H1 (cell line): ENCODE measurements at regions not wholly inside any gene's neighbourhood (a gene's known extent, or its start where the extent isn't known, plus 50 kb on each side); places are given as distances from the start of the nearest gene placed in this dataset.

Source experiments
- CTCF ChIA-PET: fragments of 300-600 bp; sonication (Branson Sonifier 250); formaldehyde crosslinking; loops from one replicate; lab custom pipeline; 2021; ENCODE audit not compliant: partially characterized antibody; lab: Charles Lee
- POLR2A ChIA-PET: fragments of 300-600 bp; sonication (Branson Sonifier 250); formaldehyde crosslinking; loops from one replicate; lab custom pipeline; 2021; ENCODE audit warnings: inconsistent platforms; ENCODE audit not compliant: partially characterized antibody; lab: Charles Lee
- DNase-seq, 2 experiments: peaks; one replicate each; pipeline versions ENCODE4 v3.0.0 to v3.0.0-alpha.2; 2010 to 2022; ENCODE audit warnings: low spot score in 2 of 2, low read depth in 1 of 2, mixed read lengths in 1 of 2
- FAIRE-seq: peaks from 2 replicates; lab custom pipeline; 2011; peaks lifted over from hg19 to GRCh38; lab: Jason Lieb, UNC
- H2AFZ ChIP-seq: 2 replicates; pipeline ENCODE4 v1.8.1; 2012; ENCODE audit warnings: low read length, inconsistent platforms
- H2AK5ac ChIP-seq: 2 replicates; pipeline ENCODE4 v1.6.1; 2013; ENCODE audit warnings: low read depth, low read length
- H2BK120ac ChIP-seq: replicated peaks from 2 replicates; pipeline ENCODE3; 2013; ENCODE audit warnings: low read depth, low read length, inconsistent platforms
- H2BK12ac ChIP-seq: 2 replicates; pipeline ENCODE4 v1.6.1; 2013; ENCODE audit warnings: low read depth, low read length
- H2BK15ac ChIP-seq: 2 replicates; pipeline ENCODE4 v1.6.1; 2013; ENCODE audit warnings: low read length
- H2BK20ac ChIP-seq: 2 replicates; pipeline ENCODE4 v1.6.1; 2013; ENCODE audit warnings: low read length
- H2BK5ac ChIP-seq: 2 replicates; pipeline ENCODE4 v1.6.1; 2013; ENCODE audit warnings: low read depth, low read length
- H3K14ac ChIP-seq: 2 replicates; pipeline ENCODE4 v1.6.1; 2013; ENCODE audit warnings: inconsistent platforms; ENCODE audit not compliant: insufficient read length
- H3K18ac ChIP-seq: 2 replicates; pipeline ENCODE4 v1.6.1; 2013; ENCODE audit warnings: low read length; ENCODE audit errors: extremely low read depth
- H3K23ac ChIP-seq: 2 replicates; pipeline ENCODE4 v1.6.1; 2013; ENCODE audit warnings: inconsistent platforms; ENCODE audit not compliant: insufficient read length
- H3K23me2 ChIP-seq: 2 replicates; pipeline ENCODE4 v1.6.1; 2013; ENCODE audit warnings: low read depth, low read length
- H3K27ac ChIP-seq: 2 replicates; pipeline ENCODE4 v1.6.1; 2011; ENCODE audit warnings: low read depth, low read length, inconsistent platforms
- H3K27me3 ChIP-seq, 4 experiments: replicated peaks in 1 of 4; 1 replicate in 1 of 4; 2 replicates in 3 of 4; pipeline versions ENCODE4 v1.6.1 to v1.8.1; 2011 to 2013; ENCODE audit warnings: low read length in 3 of 4, mild to moderate bottlenecking in 3 of 4, inconsistent platforms in 2 of 4, mixed read lengths in 2 of 4, moderate library complexity in 1 of 4; ENCODE audit not compliant: control insufficient read depth in 3 of 4, insufficient read depth in 3 of 4; ENCODE audit errors: extremely low read depth in 1 of 4
- H3K36me3 ChIP-seq, 4 experiments: 2 replicates each; pipeline versions ENCODE4 v1.6.1 to v1.8.1; 2011 to 2013; ENCODE audit warnings: mild to moderate bottlenecking in 4 of 4, low read length in 3 of 4, moderate library complexity in 2 of 4, control low read depth in 1 of 4, inconsistent platforms in 1 of 4; ENCODE audit not compliant: insufficient read depth in 4 of 4, control insufficient read depth in 2 of 4
- H3K4ac ChIP-seq: replicated peaks from 2 replicates; pipeline ENCODE3; 2013; ENCODE audit warnings: low read length, low read depth, mixed read lengths, inconsistent platforms; ENCODE audit not compliant: insufficient read length
- H3K4me1 ChIP-seq, 4 experiments: replicated peaks in 1 of 4; 1 replicate in 1 of 4; 2 replicates in 3 of 4; pipeline versions ENCODE4 v1.6.1 to v1.8.1; 2011 to 2013; ENCODE audit warnings: low read length in 3 of 4, inconsistent platforms in 2 of 4, mixed read lengths in 1 of 4; ENCODE audit not compliant: insufficient read depth in 4 of 4, control insufficient read depth in 3 of 4
- H3K4me2 ChIP-seq, 2 experiments: 2 replicates each; pipeline versions ENCODE4 v1.6.1 to v1.8.1; 2011 to 2013; ENCODE audit warnings: low read depth in 2 of 2, low read length in 2 of 2, control low read depth in 1 of 2, inconsistent platforms in 1 of 2, mild to moderate bottlenecking in 1 of 2; ENCODE audit not compliant: insufficient read depth in 1 of 2
- H3K4me3 ChIP-seq, 4 experiments: fragments of 200-600, 300-600 bp in 1 of 4; sonication (generic), shearing (Covaris generic), sonication (Bioruptor Twin) in 1 of 4; 2 replicates each; pipeline versions ENCODE4 v1.5.1 to v1.8.1; 2011 to 2016; ENCODE audit warnings: low read length in 4 of 4, low read depth in 3 of 4, control low read depth in 2 of 4, inconsistent platforms in 2 of 4, mild to moderate bottlenecking in 2 of 4, mixed read lengths in 1 of 4, moderate library complexity in 1 of 4; ENCODE audit not compliant: insufficient read depth in 2 of 4; ENCODE audit errors: extremely low read depth in 1 of 4
- H3K56ac ChIP-seq: replicated peaks from 2 replicates; pipeline ENCODE3; 2013; ENCODE audit warnings: low read depth, mild to moderate bottlenecking, mixed read lengths, low read length, inconsistent platforms; ENCODE audit not compliant: insufficient read length
- H3K79me1 ChIP-seq: 2 replicates; pipeline ENCODE4 v1.6.1; 2013; ENCODE audit warnings: low read depth, low read length, control low read depth
- H3K79me2 ChIP-seq, 2 experiments: 2 replicates each; pipeline versions ENCODE4 v1.6.1 to v1.8.1; 2012 to 2013; ENCODE audit warnings: low read length in 2 of 2, mild to moderate bottlenecking in 2 of 2, inconsistent platforms in 1 of 2; ENCODE audit not compliant: insufficient read depth in 2 of 2, control insufficient read depth in 1 of 2
- H3K9ac ChIP-seq, 4 experiments: replicated peaks in 1 of 4; 1 replicate in 1 of 4; 2 replicates in 3 of 4; pipeline versions ENCODE4 v1.6.1 to v1.8.1; 2011 to 2013; ENCODE audit warnings: low read depth in 3 of 4, low read length in 3 of 4, control low read depth in 2 of 4, mild to moderate bottlenecking in 2 of 4, moderate library complexity in 2 of 4, inconsistent platforms in 1 of 4; ENCODE audit errors: extremely low read depth in 1 of 4
- H3K9me3 ChIP-seq, 2 experiments: 2 replicates each; pipeline versions ENCODE4 v1.6.1 to v1.8.1; 2012 to 2013; ENCODE audit warnings: mild to moderate bottlenecking in 2 of 2, moderate library complexity in 2 of 2, control low read depth in 1 of 2, inconsistent platforms in 1 of 2, low read depth in 1 of 2, low read length in 1 of 2, mixed read lengths in 1 of 2; ENCODE audit not compliant: insufficient read depth in 2 of 2
- H4K20me1 ChIP-seq, 2 experiments: replicated peaks in 1 of 2; 2 replicates each; pipeline versions ENCODE3 to v1.8.1; 2011 to 2013; ENCODE audit warnings: inconsistent platforms in 2 of 2, low read length in 2 of 2, mild to moderate bottlenecking in 1 of 2; ENCODE audit not compliant: insufficient read depth in 2 of 2, control insufficient read depth in 1 of 2
- H4K5ac ChIP-seq: 2 replicates; pipeline ENCODE4 v1.6.1; 2013; ENCODE audit warnings: low read length, low read depth, mixed read lengths, inconsistent platforms; ENCODE audit not compliant: insufficient read length
- H4K8ac ChIP-seq: 2 replicates; pipeline ENCODE4 v1.8.0; 2013; ENCODE audit warnings: mild to moderate bottlenecking, moderate library complexity, low read length, inconsistent platforms; ENCODE audit not compliant: insufficient read depth; ENCODE audit errors: extremely low read depth
- H4K91ac ChIP-seq: replicated peaks from 2 replicates; pipeline ENCODE3; 2013; ENCODE audit warnings: low read length, mixed read lengths, inconsistent platforms; ENCODE audit not compliant: insufficient read length
- CBX8 ChIP-seq: fragments of 300-800, 300-1000 bp; sonication (generic); IDR thresholded peaks from 2 replicates; pipeline ENCODE4 v1.7.1; 2016; ENCODE audit warnings: low read depth, low read length, borderline replicate concordance
- CHD2 ChIP-seq: IDR thresholded peaks from 2 replicates; pipeline ENCODE4 v1.6.1; 2012; ENCODE audit warnings: low read length, improper control_type of control experiment
- CTBP2 ChIP-seq: IDR thresholded peaks from 2 replicates; pipeline ENCODE4 v1.7.0; 2011; ENCODE audit warnings: borderline replicate concordance, mild to moderate bottlenecking, moderate library complexity, mixed read lengths, low read length; ENCODE audit not compliant: insufficient read depth, insufficient read length
- JUND ChIP-seq: IDR thresholded peaks from 2 replicates; pipeline ENCODE4 v1.6.1; 2011; ENCODE audit warnings: mild to moderate bottlenecking, improper control_type of control experiment, low read length
- KDM4A ChIP-seq: IDR thresholded peaks from one replicate; pipeline ENCODE4 v1.7.1; 2012; ENCODE audit warnings: low read depth, mild to moderate bottlenecking, moderate library complexity, low read length, inconsistent platforms; ENCODE audit not compliant: severe bottlenecking
- NRF1 ChIP-seq: IDR thresholded peaks from 2 replicates; pipeline ENCODE4 v1.6.1; 2011; ENCODE audit warnings: mild to moderate bottlenecking, low read depth, low read length, improper control_type of control experiment
- RFX5 ChIP-seq: IDR thresholded peaks from 2 replicates; pipeline ENCODE4 v1.6.1; 2011; ENCODE audit warnings: low read depth, low read length, improper control_type of control experiment, borderline replicate concordance
- RNF2 ChIP-seq: fragments of 200-900, 300-1000 bp; sonication (generic); IDR thresholded peaks from 2 replicates; pipeline ENCODE4 v1.7.1; 2016; ENCODE audit warnings: borderline replicate concordance, low read depth, mild to moderate bottlenecking, antibody characterized with exemption, low read length; ENCODE audit not compliant: poor library complexity, severe bottlenecking; ENCODE audit errors: missing control alignments
- TAF1 ChIP-seq: IDR thresholded peaks from 2 replicates; pipeline ENCODE4 v1.6.1; 2011; ENCODE audit warnings: mild to moderate bottlenecking, low read depth, low read length
- WGBS, 2 experiments: shearing (Covaris generic) in 1 of 2; methylation state at CpG; one replicate each; pipeline versions ENCODE4 v1.1.6 to v1.1.7; 2013 to 2015; ENCODE audit warnings: low lambda C conversion rate in 2 of 2, mixed read lengths in 2 of 2, inconsistent platforms in 1 of 2, low coverage in 1 of 2, missing lambda C conversion rate in 1 of 2; ENCODE audit not compliant: insufficient replicate concordance in 2 of 2, insufficient coverage in 1 of 2, insufficient read length in 1 of 2; ENCODE audit errors: extremely low coverage in 1 of 2, missing lambda C conversion rate in 1 of 2; 5-methylcytosine and 5-hydroxymethylcytosine counted together

- 39% methylated on average over 2 of the region's 2 CpGs; no CpG with 5 or more reads in 1 of the 2 experiments for WGBS, 2 experiments
- POLR2A ChIA-PET: no interaction called here
- peak overlapping the region; percentile 80 for H4K5ac ChIP-seq
Measured at GRCh38 chr4:136908122-136908521, 624.2 kb downstream of the PCDH18 start.

More at GRCh38 chr4:136908122-136908521, 624.2 kb downstream of the PCDH18 start:
- no peak overlapping the region for H2AFZ ChIP-seq
- no peak overlapping the region for H3K9ac ChIP-seq
- H2BK120ac ChIP-seq: no peak overlapping the region
- H2AK5ac ChIP-seq: no peak overlapping the region
- H3K56ac ChIP-seq: no peak overlapping the region
- H3K4me2 ChIP-seq: peak overlapping the region in 1 of 2 experiments; percentile 10; a peak in 2 of 4 replicates
- no peak for DNase-seq
- no peak overlapping the region for H3K4ac ChIP-seq
- no peak overlapping the region for H2BK20ac ChIP-seq
- no peak overlapping the region for H3K14ac ChIP-seq
- peaks cover 0 to 6% (median 0%) of the 10 kb centered on the region in 4 experiments; a peak in 1 of 7 replicates for H3K4me1 ChIP-seq
- no peaks in the 10 kb centered on the region for H3K36me3 ChIP-seq
- no peaks in the 10 kb centered on the region for H4K20me1 ChIP-seq
- H3K18ac ChIP-seq: no peak overlapping the region
- no peaks in the 10 kb centered on the region for H3K79me1 ChIP-seq
- no peaks in the 10 kb centered on the region for H3K23me2 ChIP-seq
- H2BK5ac ChIP-seq: no peak overlapping the region
- no peak overlapping the region for H4K91ac ChIP-seq
- TF ChIP-seq RNF2 (no peak), RFX5 (no peak), CTBP2 (no peak), CBX8 (no peak), TAF1 (no peak), CHD2 (no peak), NRF1 (no peak), KDM4A (no peak), JUND (no peak)
- FAIRE-seq: no peak
- H3K27me3 ChIP-seq: no peaks in the 10 kb centered on the region
- CTCF ChIA-PET: no interaction called here
- no peak overlapping the region for H2BK15ac ChIP-seq
- no peak overlapping the region for H3K27ac ChIP-seq
- no peak overlapping the region for H3K23ac ChIP-seq
- H2BK12ac ChIP-seq: no peak overlapping the region
- no peak overlapping the region for H4K8ac ChIP-seq
- no peaks in the 10 kb centered on the region for H3K9me3 ChIP-seq
- no peak overlapping the region for H3K4me3 ChIP-seq
- H3K79me2 ChIP-seq: no peaks in the 10 kb centered on the region
